Breast epithelium (tissue), 4 donors: ENCODE measurements at regions not wholly inside any gene's neighbourhood (a gene's known extent, or its start where the extent isn't known, plus 50 kb on each side); places are given as distances from the start of the nearest gene placed in this dataset.

Experiments
- DNase-seq, 2 donors: peaks; one replicate each; pipeline ENCODE4 v3.0.0-alpha.2; 2019; ENCODE audit warnings: low spot score in 2 of 2
- H3K27ac ChIP-seq, 2 donors: fragments of 200-600 bp; sonication (generic) in 1 of 2; one replicate each; pipeline ENCODE4 v1.5.1; 2016 to 2019; ENCODE audit warnings: mild to moderate bottlenecking in 1 of 2
- H3K27me3 ChIP-seq, 2 donors: fragments of 200-600 bp; sonication (generic) in 1 of 2; one replicate each; pipeline versions ENCODE4 v1.5.1 to v1.6.0; 2017 to 2019; ENCODE audit warnings: control low read depth in 1 of 2, mild to moderate bottlenecking in 1 of 2
- H3K36me3 ChIP-seq: fragments of 200-600 bp; one replicate; pipeline ENCODE4 v1.5.1; 2019
- H3K4me1 ChIP-seq, 2 donors: fragments of 200-600 bp; sonication (generic); one replicate each; pipeline ENCODE4 v1.5.1; 2016 to 2019; ENCODE audit warnings: control low read depth in 1 of 2
- H3K4me3 ChIP-seq, 3 donors: fragments of 200-600 bp; sonication (generic); 1 replicate in 2 of 3; 2 replicates in 1 of 3; pipeline ENCODE4 v1.5.1; 2016 to 2019; ENCODE audit warnings: mild to moderate bottlenecking in 3 of 3, moderate library complexity in 2 of 3
- H3K9me3 ChIP-seq, 2 donors: fragments of 200-600 bp; sonication (generic) in 1 of 2; one replicate each; pipeline ENCODE4 v1.5.1; 2016 to 2019; ENCODE audit warnings: control low read depth in 1 of 2
- CTCF ChIP-seq, 3 donors: fragments of 450-650 bp; IDR thresholded peaks; one replicate each; pipeline ENCODE4 v1.5.1; 2016 to 2017; ENCODE audit warnings: antibody characterized with exemption in 3 of 3, mild to moderate bottlenecking in 3 of 3, moderate library complexity in 3 of 3
- POLR2A ChIP-seq: fragments of 450-650 bp; IDR thresholded peaks from one replicate; pipeline ENCODE4 v1.6.1; 2016; ENCODE audit warnings: antibody characterized with exemption, mild to moderate bottlenecking, moderate library complexity
- POLR2AphosphoS5 ChIP-seq, 3 donors: sonication (generic); formaldehyde crosslinking; IDR thresholded peaks; one replicate each; pipeline ENCODE4 v1.6.1; 2017; ENCODE audit warnings: antibody characterized with exemption in 3 of 3
- intact Hi-C: fragments of 100-400 bp; cut with DNase I; formaldehyde crosslinking; loops from one replicate; pipeline ENCODE4 v1.15.1; 2023; ENCODE audit warnings: low total_unique reads

- no peak for TF ChIP-seq CTCF (IDR thresholded peaks at IDR 0.05)
- TF ChIP-seq POLR2AphosphoS5 (IDR thresholded peaks at IDR 0.05) = no peak
- TF ChIP-seq POLR2A = no peak
- H3K27ac ChIP-seq = no peak overlapping the region
- H3K36me3 ChIP-seq = no peaks in the 10 kb centered on the region
- no peak overlapping the region for H3K4me3 ChIP-seq
- peaks cover 0 to 4% of the 10 kb centered on the region in 2 donors for H3K4me1 ChIP-seq
- DNase-seq = no peak
- H3K9me3 ChIP-seq = no peaks in the 10 kb centered on the region
- intact Hi-C loops = loop anchor here (10.0 kb wide), 1 partner anchor 216 kb away; no protein-coding TSS in a partner anchor
- no peaks in the 10 kb centered on the region for H3K27me3 ChIP-seq
These were observed 172.5 kb downstream of the CTTN start for GRCh38 chr11:70570693-70571395.

DNA sequence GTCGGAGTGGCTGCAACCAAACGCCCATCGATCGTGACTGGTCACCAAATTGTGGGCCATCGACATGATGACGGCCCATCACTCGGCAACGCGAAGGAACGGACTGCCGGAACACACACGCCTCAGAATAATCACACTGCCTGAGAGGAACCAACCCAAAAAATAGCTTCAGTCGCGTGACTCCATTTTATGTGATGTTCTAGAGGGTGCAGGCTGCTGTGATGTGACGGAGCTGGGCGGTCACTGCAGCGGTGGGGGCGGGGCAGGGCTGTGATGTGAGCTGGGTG is 174.6 kb downstream of the CTTN start:
- Histone ChIP-seq H3K4me3 (no peak overlapping the region), H3K4me1 (peaks cover 0 to 4% of the 10 kb centered on the region in 2 donors), H3K9me3 (no peaks in the 10 kb centered on the region), H3K36me3 (no peaks in the 10 kb centered on the region), H3K27me3 (no peaks in the 10 kb centered on the region), H3K27ac (no peak overlapping the region)
- intact Hi-C loops = loop anchor here (10.0 kb wide), 1 partner anchor 218 kb away; no protein-coding TSS in a partner anchor
- DNase-seq = no peak
- TF ChIP-seq CTCF (IDR thresholded peaks at IDR 0.05) (no peak), POLR2A (no peak), POLR2AphosphoS5 (IDR thresholded peaks at IDR 0.05) (no peak)

- no peak for DNase-seq
- Histone ChIP-seq H3K36me3 (no peaks in the 10 kb centered on the region), H3K4me1 (peaks cover 0 to 3% of the 10 kb centered on the region in 2 donors), H3K27ac (no peak overlapping the region), H3K4me3 (no peak overlapping the region), H3K27me3 (no peaks in the 10 kb centered on the region), H3K9me3 (no peaks in the 10 kb centered on the region)
- TF ChIP-seq CTCF (IDR thresholded peaks at IDR 0.05) (no peak), POLR2A (no peak), POLR2AphosphoS5 (IDR thresholded peaks at IDR 0.05) (no peak)
- intact Hi-C loops = loop anchor here (10.0 kb wide), 1 partner anchor 219 kb away; no protein-coding TSS in a partner anchor
These were observed 175.4 kb downstream of the CTTN start for GRCh38 chr11:70573701-70574151.

GRCh38 chr11:70574725-70575347 is 176.5 kb downstream of the CTTN start:
- no peak for DNase-seq
- H3K9me3 ChIP-seq = no peaks in the 10 kb centered on the region
- H3K27me3 ChIP-seq = no peaks in the 10 kb centered on the region
- no peak for TF ChIP-seq POLR2AphosphoS5 (IDR thresholded peaks at IDR 0.05)
- no peak for TF ChIP-seq CTCF (IDR thresholded peaks at IDR 0.05)
- no peak for TF ChIP-seq POLR2A
- H3K4me3 ChIP-seq = no peak overlapping the region
- intact Hi-C loops = loop anchor here (10.0 kb wide), 1 partner anchor 220 kb away; no protein-coding TSS in a partner anchor
- no peaks in the 10 kb centered on the region for H3K36me3 ChIP-seq
- H3K4me1 ChIP-seq = no peaks in the 10 kb centered on the region
- no peak overlapping the region for H3K27ac ChIP-seq

GRCh38 chr11:70575396-70576060 is 177.2 kb downstream of the CTTN start:
- H3K27ac ChIP-seq = no peak overlapping the region
- no peaks in the 10 kb centered on the region for H3K27me3 ChIP-seq
- intact Hi-C loops = loop anchor here (10.0 kb wide), 1 partner anchor 221 kb away; no protein-coding TSS in a partner anchor
- H3K4me3 ChIP-seq = no peak overlapping the region
- no peaks in the 10 kb centered on the region for H3K4me1 ChIP-seq
- no peaks in the 10 kb centered on the region for H3K9me3 ChIP-seq
- TF ChIP-seq POLR2A = no peak
- TF ChIP-seq CTCF (IDR thresholded peaks at IDR 0.05) = no peak
- TF ChIP-seq POLR2AphosphoS5 (IDR thresholded peaks at IDR 0.05) = no peak
- no peak for DNase-seq
- no peaks in the 10 kb centered on the region for H3K36me3 ChIP-seq
